Stimulated activated CD4-positive, alpha-beta T cell treated with anti-CD3 and anti-CD28 coated beads, TNF-alpha, amount 100 ng/mL, for 48 hours (primary cell): ENCODE measurements at regions not wholly inside any gene's neighbourhood (a gene's known extent, or its start where the extent isn't known, plus 50 kb on each side); places are given as distances from the start of the nearest gene placed in this dataset.

Experiments
- DNase-seq, 3 donors: peaks; one replicate each; pipeline ENCODE4 v3.0.0-alpha.2; 2020; ENCODE audit warnings: low read depth in 3 of 3

DNA sequence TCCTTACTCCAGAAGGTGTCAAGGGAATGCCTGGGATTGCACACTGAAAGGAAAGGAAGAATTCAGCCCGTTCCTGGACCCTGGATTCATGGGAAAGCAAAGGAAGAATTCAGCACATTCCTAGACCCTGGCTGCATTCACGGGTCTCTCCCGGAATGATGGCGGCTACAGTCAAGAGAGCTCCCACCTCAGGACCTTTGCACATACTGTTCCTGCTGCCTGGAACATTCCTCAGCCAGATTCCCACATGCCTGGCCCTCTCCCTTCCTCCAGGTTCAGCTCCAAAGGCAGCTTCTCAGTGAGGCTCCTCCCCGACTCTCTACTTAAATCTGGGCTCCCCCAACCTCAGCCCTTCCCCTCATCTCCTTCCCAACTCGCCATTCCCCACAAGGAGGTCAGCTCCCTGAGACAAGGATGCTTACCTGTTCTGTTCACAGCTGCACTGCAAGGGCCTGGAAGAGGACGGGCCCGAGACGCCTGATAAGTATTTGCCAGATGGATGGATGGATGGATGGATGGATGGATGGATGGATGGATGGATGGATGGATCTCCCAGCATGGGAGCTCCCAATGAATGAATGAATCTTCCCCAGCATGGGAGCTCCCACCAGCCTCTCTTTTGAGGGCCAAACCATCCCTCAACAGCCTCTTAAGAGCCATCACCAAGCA is 77.4 kb downstream of the NCOR2 start:
- DNase-seq = no peak

DNA sequence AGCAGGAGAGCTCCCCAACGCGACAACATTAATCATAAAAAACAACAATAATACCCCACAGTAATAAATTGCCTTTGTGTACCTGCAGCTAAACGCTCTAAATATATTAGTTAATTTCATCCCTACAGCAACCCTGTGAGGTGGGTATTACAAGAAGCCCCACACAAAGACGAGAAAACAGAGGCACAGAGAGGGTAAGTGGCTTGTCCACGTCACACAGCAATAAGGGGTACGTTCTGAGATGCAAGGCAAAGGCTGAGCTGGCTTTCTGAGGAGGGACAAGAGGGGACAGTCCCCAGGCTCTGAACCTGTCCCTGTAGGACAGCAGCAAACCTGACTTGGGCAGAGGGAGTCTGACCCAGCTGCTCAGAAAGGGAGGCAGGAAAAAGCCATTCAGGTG is 78.2 kb downstream of the NCOR2 start:
- DNase-seq = no peak

- DNase-seq = no peak
These were observed 78.9 kb downstream of the NCOR2 start for GRCh38 chr12:124488520-124488919.

DNA sequence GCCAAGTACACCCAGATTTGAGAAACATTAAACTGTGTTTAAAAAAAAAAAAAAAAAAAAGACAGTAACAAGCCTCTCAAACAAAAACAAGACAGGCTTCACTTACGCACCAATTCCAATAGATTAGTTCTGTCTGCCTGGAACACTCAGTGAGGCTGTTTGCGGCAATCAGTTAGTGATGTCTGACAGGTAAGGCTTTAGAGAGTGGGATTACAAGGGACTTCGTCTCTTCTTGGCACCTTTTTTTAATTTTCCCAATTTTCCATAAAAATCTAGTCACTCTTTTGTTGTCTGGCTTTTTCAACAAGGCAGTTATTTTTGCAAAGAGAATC is 79.6 kb downstream of the NCOR2 start:
- no peak for DNase-seq

DNA sequence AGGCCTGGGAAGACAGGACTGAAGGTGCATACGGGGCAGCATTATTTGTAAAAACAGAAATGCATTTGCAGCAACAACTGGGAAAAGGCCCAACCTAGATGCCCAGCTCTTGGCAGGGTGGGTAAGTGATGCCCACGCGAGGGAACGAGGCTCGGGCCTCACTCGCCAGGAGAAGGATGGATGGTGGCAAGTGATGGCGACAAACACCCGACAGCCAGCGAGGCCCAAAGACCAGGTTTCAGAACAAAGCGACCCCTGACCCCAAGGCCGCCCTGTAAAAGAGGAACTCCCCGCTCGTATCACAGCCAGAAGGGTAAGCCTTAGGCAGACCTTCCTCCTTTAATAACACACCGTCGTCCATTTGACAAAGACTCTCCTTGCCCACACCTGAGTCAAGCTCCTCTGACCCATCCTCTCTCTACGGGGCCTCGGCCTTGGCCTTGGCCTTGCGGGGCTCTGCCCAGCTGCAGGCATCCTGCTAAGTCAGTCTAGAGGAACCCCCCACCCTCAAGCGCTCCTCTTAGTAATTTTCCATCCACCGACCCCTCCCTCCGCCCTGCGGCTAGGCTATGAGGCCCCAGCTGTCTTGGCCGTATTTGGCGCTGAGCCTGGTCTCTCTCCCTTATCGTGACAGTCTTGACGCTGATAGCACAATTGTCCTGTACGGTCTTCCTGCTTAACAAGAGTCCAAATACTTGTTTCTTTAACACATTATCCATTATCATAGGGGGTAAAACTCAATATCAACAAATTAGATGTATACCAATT is 80.2 kb downstream of the NCOR2 start:
- DNase-seq = no peak

DNA sequence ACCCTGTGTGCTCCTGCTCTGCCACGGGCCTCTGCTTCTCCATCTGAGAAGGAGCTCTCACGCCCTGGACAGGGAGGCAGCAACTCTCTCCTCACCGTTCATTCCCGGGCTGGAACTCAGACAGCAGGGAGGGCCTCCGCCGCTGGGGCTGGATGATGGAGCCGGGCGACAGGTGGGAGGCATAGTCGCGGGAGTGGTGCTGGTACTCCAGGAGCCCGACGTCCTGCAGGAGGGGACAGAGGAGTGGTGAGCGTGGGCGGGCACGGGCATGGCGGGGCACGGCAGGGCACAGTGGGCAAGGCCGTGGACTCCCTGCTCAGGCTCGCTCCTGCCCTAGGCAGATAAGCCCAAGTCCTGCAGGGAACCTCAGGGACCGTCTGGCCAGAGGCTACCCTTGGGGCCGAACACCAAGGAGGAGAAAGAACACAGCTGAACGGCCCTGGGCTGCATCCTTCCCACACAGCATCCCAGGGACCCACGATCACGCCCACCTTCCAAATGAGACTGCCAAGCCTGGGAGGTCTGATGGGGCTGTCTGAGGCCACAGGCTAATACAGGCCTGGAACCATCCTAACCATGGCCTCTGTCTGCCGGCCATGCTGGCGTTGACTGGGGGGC is 81.0 kb downstream of the NCOR2 start:
- DNase-seq = no peak

GRCh38 chr12:124485371-124485770 is 82.0 kb downstream of the NCOR2 start:
- DNase-seq = no peak

DNA sequence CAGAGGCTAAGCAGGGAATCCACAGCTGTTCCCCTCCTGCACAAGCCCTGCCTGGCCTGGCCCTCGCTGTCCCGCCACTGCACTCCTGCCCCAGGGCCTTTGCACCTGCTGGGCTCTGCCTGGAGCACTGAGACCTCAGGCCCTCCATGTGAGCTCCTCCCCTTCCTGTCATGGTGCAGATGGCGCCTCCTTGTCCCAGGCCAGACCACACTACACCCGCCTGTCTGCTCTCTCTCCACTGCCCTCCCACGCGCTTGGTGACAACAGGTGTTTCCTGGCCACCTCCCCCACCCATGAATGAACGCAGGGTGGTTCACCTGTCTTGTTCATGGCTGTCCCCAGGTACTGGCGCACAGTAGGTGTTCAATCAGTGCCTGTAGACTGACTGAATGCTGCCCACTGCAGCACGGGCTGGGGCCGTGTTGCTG is 82.9 kb downstream of the NCOR2 start:
- no peak for DNase-seq

- no peak for DNase-seq
These were observed 83.3 kb downstream of the NCOR2 start for GRCh38 chr12:124484067-124484466.

DNA sequence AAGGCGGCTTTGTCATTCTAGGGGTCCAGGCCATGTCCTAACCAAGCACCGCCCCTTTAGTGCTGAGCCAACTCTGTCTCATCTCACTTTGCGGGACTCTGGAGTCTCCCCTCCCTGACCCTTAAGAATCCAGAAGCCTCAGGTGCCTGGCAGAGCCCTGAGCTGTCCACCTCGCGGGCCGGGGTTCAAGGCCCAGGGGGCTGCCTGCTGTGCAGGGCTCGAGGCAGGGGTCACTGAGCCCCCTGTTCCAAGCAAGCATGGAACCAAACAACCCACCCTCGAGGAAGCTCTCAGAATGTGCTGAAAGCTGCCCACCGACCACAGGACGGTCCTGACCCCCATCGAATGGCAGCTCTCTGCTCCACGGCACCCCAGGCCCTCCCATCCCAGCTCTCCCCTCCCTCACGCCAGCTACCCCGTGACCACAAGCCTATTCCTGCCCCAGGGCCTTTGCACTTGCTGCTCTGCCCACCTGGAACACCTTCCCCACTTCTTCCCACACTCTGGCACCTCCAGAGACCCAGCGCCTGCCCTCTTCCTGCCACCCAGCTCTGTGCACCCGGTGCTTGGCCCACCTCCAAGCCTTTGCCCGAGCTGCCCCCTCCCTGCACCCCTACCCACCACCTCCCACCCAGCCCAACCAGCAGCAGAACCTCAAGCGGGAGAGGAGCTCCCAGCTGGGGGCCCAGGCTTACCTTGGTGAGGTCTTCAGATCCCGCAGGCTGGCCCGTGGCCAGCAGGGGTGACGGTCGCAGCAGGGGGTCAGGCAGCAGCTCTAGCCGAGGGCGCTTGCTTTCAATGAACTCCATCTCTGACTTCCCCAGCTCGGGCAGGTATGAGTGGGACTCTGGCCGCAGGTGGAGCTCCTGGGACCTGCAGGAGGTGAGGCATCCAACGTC is 84.3 kb downstream of the NCOR2 start:
- DNase-seq = no peak

DNA sequence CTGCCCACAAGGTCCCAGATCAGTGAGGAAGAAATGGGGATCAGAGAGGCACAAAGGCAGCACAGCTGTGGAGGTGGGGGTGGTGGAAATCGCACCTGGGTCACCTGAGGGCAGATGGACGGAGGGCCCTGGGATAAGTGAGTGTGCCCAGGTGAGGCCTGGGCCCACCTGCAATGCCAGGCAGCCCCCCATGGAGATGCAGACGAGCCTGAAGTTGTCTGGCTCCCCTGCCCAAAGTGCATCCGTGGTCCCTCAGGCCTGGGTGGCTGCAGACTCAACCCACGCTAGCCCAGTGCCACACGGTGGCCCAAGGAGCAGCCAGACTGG is 84.9 kb downstream of the NCOR2 start:
- DNase-seq = no peak

DNA sequence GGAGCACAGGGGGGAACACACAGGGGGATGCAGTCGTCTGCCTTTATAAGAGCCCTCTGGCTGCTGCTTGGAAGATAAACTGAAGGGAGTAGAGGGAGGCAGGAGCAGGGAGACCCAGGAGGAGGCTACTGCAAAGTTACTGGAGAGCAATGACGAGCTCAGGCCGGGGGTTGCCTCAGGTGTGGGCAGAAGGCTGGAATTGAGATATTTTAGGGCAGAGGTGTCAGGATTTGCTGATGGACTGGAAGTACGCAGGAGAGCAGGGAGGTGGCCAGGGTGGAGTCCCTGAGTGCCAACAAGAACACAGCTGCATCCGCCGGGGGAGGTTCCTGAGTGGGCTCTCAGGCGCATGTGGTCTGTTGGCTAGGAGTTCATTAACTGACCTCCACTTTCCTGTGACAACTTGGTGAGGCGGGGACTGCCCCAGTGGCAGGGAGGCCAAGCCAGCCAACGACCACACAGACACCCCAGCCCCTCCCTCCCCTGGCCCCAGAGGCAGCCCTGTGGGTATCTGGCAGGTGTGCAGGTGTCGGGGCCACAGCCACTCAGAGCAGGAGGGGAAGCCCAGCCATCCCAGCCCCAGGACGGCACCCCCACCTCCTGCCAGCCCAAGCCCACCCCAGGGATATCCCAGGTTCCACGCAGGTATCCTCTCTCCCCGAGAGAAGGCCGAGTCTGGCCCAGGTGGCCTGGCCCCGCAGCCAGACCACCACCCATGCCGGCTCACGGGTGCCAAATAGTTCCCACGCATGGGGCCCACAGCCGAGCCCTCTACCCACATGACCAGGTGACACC is 85.4 kb downstream of the NCOR2 start:
- DNase-seq = no peak

DNA sequence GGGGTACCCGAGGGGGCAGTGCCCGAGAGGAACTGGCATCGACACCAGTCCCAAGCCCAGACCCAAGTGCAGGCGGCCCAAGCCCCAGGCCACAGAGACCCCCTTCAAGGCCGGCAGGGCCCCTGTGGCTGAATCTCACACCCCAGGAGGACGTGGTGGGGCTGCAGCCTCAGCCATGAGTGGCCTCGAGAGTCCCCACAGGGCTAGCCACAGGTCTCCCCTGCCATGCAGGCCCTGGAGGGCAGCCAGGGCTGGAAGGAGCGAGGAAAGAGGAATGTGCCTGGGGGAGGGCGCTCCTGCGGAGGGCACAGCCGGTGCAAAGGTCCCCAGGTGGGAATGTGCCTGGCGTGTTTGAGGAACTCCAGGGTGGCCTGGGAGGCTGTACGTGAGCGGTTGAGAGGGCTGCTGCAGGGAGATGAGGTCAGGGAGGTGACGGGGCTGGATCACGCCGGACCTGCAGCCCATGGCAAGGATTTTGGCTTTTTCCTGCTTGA is 86.1 kb downstream of the NCOR2 start:
- no peak for DNase-seq

DNA sequence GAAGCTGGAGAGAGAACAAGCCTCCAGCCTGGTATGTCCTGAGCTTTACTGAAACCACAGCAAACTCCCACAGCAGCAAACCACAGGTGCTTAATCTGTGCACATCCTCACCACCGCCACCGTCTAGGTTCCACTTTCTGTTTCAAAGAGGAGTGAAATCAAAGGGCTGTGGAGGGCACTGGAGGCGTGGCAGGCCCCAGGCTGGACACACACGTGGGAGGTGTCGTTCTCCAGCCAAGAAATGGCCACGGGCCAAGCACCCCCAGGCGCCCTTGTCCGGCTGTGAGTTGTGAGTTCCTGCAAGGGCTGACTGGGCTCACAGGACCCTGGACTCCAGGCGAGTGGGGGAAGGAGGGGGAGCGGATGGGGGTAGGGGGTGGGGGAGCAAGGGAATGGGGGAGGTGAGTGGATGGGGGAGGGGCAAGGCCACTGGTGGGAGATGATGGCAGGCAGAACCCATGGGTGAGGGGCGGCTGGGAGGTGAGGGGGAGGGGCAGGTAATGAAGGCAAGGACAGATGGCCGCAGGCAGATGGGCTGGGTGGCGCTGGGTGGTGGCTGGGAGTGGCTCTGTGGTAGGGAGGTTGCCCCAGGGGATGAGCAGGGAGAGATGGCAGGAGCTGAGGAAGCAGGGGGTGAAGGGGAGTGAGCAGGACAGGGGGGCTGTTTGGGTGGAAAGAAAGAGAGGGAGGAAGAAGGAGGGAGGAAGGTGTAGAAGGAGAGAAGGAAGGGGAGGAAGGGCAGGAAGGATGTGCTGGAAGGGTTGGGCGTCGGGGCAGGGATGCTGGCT is 86.7 kb downstream of the NCOR2 start:
- DNase-seq = peak in 2 of 3 donors; percentile 20 to 37

GRCh38 chr12:124479680-124480468 is 87.5 kb downstream of the NCOR2 start:
- no peak for DNase-seq

DNA sequence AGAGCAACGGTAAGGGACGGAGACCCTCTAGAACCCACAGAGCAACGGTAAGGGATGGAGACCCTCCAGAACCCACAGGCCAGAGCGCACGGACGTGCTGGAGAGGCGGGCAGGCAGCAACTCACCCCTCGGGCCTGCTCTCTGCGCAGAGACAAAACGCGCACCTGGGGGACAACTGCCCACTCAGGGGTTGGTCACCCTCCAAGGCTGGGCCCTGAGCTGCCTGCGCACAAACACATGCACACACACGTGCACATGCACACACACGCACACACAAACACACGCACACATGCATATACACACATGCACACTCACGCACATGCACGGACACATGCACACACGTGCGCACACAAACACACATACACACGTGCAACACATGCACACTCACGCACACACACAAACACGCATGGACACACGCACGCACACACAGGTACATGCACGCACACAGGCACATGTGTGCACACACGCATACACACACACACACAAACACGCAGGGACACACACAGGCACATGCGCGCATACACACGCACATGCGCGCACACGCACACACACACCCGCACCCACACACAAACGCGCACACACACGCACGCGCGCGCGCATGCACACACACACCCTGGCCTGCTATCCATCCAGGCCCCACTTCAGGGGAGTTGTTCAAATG is 88.3 kb downstream of the NCOR2 start:
- no peak for DNase-seq

- no peak for DNase-seq
These were observed 89.0 kb downstream of the NCOR2 start for GRCh38 chr12:124478416-124478815.

- no peak for DNase-seq
These were observed 90.1 kb downstream of the NCOR2 start for GRCh38 chr12:124477107-124477915.
